ENCODE measurements at regions not wholly inside any gene's neighbourhood (a gene's known extent, or its start where the extent isn't known, plus 50 kb on each side); places are given as distances from the start of the nearest gene placed in this dataset.
A peak's percentile ranks its signal among the peaks of the same experiment; 100 is the strongest.
"Not testable (repeated sequence)": the region's sequence is repeated elsewhere in the genome, so short reads cannot be mapped to it uniquely, and the experiment has no call there.

- ATAC-seq (replicated peaks): peak; percentile 91
- H3K36me3 Mint-ChIP-seq (ENCODE audit: insufficient read depth): peaks cover 4% of the 10 kb centered on the region
- peaks cover 0 to 18% of the 10 kb centered on the region in 2 donors for H3K27me3 Mint-ChIP-seq
- H3K4me1 Mint-ChIP-seq (ENCODE audit: low read depth in 2 of 2): peaks cover 2 to 4% of the 10 kb centered on the region in 2 donors
- no peak overlapping the region for H3K4me3 Mint-ChIP-seq
- DNase-seq: peak; percentile 55 to 66 (median 60)
- no peak overlapping the region for H3K27ac Mint-ChIP-seq
- H3K9me3 Mint-ChIP-seq: no peaks in the 10 kb centered on the region
Measured at GRCh38 chr14:99995700-99996356, 69.4 kb upstream of the EVL start.

- ATAC-seq (replicated peaks) (no peak), DNase-seq (no peak)
- Mint-ChIP-seq H3K27ac (no peak overlapping the region), H3K9me3 (no peaks in the 10 kb centered on the region), H3K4me1 (ENCODE audit: low read depth in 2 of 2) (peaks cover 2 to 4% of the 10 kb centered on the region in 2 donors), H3K27me3 (peaks cover 0 to 18% of the 10 kb centered on the region in 2 donors), H3K4me3 (no peak overlapping the region), H3K36me3 (ENCODE audit: insufficient read depth) (peaks cover 4% of the 10 kb centered on the region)
Measured at GRCh38 chr14:99996951-99997571, 68.2 kb upstream of the EVL start.

- peaks cover 0 to 13% of the 10 kb centered on the region in 2 donors for H3K27me3 Mint-ChIP-seq
- not testable (repeated sequence) for H3K27ac Mint-ChIP-seq; H3K9me3 Mint-ChIP-seq; H3K4me1 Mint-ChIP-seq (ENCODE audit: low read depth in 2 of 2); H3K36me3 Mint-ChIP-seq (ENCODE audit: insufficient read depth); ATAC-seq (replicated peaks); H3K4me3 Mint-ChIP-seq; DNase-seq
Measured at GRCh38 chr14:100000398-100000797, 64.8 kb upstream of the EVL start.

GRCh38 chr14:100004392-100004791 lies 60.8 kb upstream of the EVL start:
- no peaks in the 10 kb centered on the region for H3K4me1 Mint-ChIP-seq (ENCODE audit: low read depth in 2 of 2)
- ATAC-seq (replicated peaks) (no peak), DNase-seq (no peak)
- no peaks in the 10 kb centered on the region for H3K36me3 Mint-ChIP-seq (ENCODE audit: insufficient read depth)
- no peak overlapping the region for H3K27ac Mint-ChIP-seq
- H3K27me3 Mint-ChIP-seq: peaks cover 0 to 9% of the 10 kb centered on the region in 2 donors
- H3K9me3 Mint-ChIP-seq: no peaks in the 10 kb centered on the region
- no peak overlapping the region for H3K4me3 Mint-ChIP-seq

GRCh38 chr14:100007254-100007653 lies 58.0 kb upstream of the EVL start:
- H3K27ac Mint-ChIP-seq: peak overlapping the region in 1 of 2 donors; percentile 39
- no peaks in the 10 kb centered on the region for H3K4me1 Mint-ChIP-seq (ENCODE audit: low read depth in 2 of 2)
- no peaks in the 10 kb centered on the region for H3K36me3 Mint-ChIP-seq (ENCODE audit: insufficient read depth)
- no peak for ATAC-seq (replicated peaks)
- H3K4me3 Mint-ChIP-seq: no peak overlapping the region
- H3K27me3 Mint-ChIP-seq: no peaks in the 10 kb centered on the region
- H3K9me3 Mint-ChIP-seq: no peaks in the 10 kb centered on the region
- no peak for DNase-seq

- not testable (repeated sequence) for H3K4me3 Mint-ChIP-seq; DNase-seq; H3K27me3 Mint-ChIP-seq; ATAC-seq (replicated peaks); H3K4me1 Mint-ChIP-seq (ENCODE audit: low read depth in 2 of 2); H3K9me3 Mint-ChIP-seq; H3K36me3 Mint-ChIP-seq (ENCODE audit: insufficient read depth)
- H3K27ac Mint-ChIP-seq: peak overlapping the region; percentile 35 to 45
Measured at GRCh38 chr14:100009802-100010201, 55.4 kb upstream of the EVL start.

- ATAC-seq (replicated peaks): no peak
- Mint-ChIP-seq H3K27ac (peak overlapping the region in 1 of 2 donors; percentile 45), H3K27me3 (no peaks in the 10 kb centered on the region), H3K36me3 (ENCODE audit: insufficient read depth) (peaks cover 4% of the 10 kb centered on the region), H3K4me1 (ENCODE audit: low read depth in 2 of 2) (peaks cover 0 to 5% of the 10 kb centered on the region in 2 donors), H3K4me3 (no peak overlapping the region), H3K9me3 (no peaks in the 10 kb centered on the region)
- no peak for DNase-seq
Measured at GRCh38 chr14:100010679-100011078, 54.5 kb upstream of the EVL start.

- H3K27me3 Mint-ChIP-seq: no peaks in the 10 kb centered on the region
- H3K36me3 Mint-ChIP-seq (ENCODE audit: insufficient read depth): peaks cover 4% of the 10 kb centered on the region
- peaks cover 0 to 5% of the 10 kb centered on the region in 2 donors for H3K4me1 Mint-ChIP-seq (ENCODE audit: low read depth in 2 of 2)
- no peak for DNase-seq
- no peaks in the 10 kb centered on the region for H3K9me3 Mint-ChIP-seq
- H3K27ac Mint-ChIP-seq: no peak overlapping the region
- no peak overlapping the region for H3K4me3 Mint-ChIP-seq
- ATAC-seq (replicated peaks): no peak
Measured at GRCh38 chr14:100011628-100012325, 53.4 kb upstream of the EVL start.

GRCh38 chr14:100012478-100013327 lies 52.5 kb upstream of the EVL start:
- peaks cover 0 to 9% of the 10 kb centered on the region in 2 donors for H3K4me1 Mint-ChIP-seq (ENCODE audit: low read depth in 2 of 2)

GRCh38 chr14:100015251-100015655 lies 50.0 kb upstream of the EVL start:
- H3K9me3 Mint-ChIP-seq: no peaks in the 10 kb centered on the region
- ATAC-seq (replicated peaks) (no peak), DNase-seq (no peak)
- no peak overlapping the region for H3K4me3 Mint-ChIP-seq
- no peak overlapping the region for H3K27ac Mint-ChIP-seq
- peaks cover 0 to 9% of the 10 kb centered on the region in 2 donors for H3K4me1 Mint-ChIP-seq (ENCODE audit: low read depth in 2 of 2)
- H3K36me3 Mint-ChIP-seq (ENCODE audit: insufficient read depth): peaks cover 4% of the 10 kb centered on the region
- H3K27me3 Mint-ChIP-seq: no peaks in the 10 kb centered on the region

More at GRCh38 chr14:100012478-100013327, 52.5 kb upstream of the EVL start:
- Mint-ChIP-seq H3K9me3 (no peaks in the 10 kb centered on the region), H3K4me3 (no peak overlapping the region), H3K36me3 (ENCODE audit: insufficient read depth) (peaks cover 4% of the 10 kb centered on the region), H3K27ac (peak overlapping the region; percentile 30 to 56), H3K27me3 (no peaks in the 10 kb centered on the region)
- no peak for ATAC-seq (replicated peaks)
- no peak for DNase-seq

Measured in effector memory CD8-positive, alpha-beta T cell (primary cell).